ENCODE measurements at regions not wholly inside any gene's neighbourhood (a gene's known extent, or its start where the extent isn't known, plus 50 kb on each side); places are given as distances from the start of the nearest gene placed in this dataset.
A peak's percentile ranks its signal among the peaks of the same experiment; 100 is the strongest.
"Not testable (repeated sequence)": the region's sequence is repeated elsewhere in the genome, so short reads cannot be mapped to it uniquely, and the experiment has no call there.

GRCh38 chr3:166844329-166844728, 535.8 kb downstream of the ZBBX start:
- ChIA-PET POLR2A (no interaction called here), CTCF (no interaction called here)
- TF ChIP-seq ARNT (IDR thresholded peaks at IDR 0.05) (no peak), L3MBTL2 (conservative IDR thresholded peaks at IDR 0.05) (no peak), FOXK2 (IDR thresholded peaks at IDR 0.05) (no peak), ELF4 (IDR thresholded peaks at IDR 0.05) (no peak), ZNF384 (IDR thresholded peaks at IDR 0.05) (no peak), CTBP1 (IDR thresholded peaks at IDR 0.05; ENCODE audit: borderline replicate concordance) (no peak), SUZ12 (IDR thresholded peaks at IDR 0.05) (no peak), BHLHE40 (IDR thresholded peaks at IDR 0.05; ENCODE audit: borderline replicate concordance) (no peak)
- no peak for DNase-seq (ENCODE audit: extremely low spot score)

GRCh38 chr3:166842784-166843183, 537.3 kb downstream of the ZBBX start:
- POLR2A ChIA-PET; CTCF ChIA-PET; DNase-seq (ENCODE audit: extremely low spot score): not testable (repeated sequence)

- ChIA-PET CTCF (interaction anchor here (0.6 to 0.7 kb wide), 3 partner anchors 61 to 354 kb away, joined by 3 read pairs; no protein-coding TSS in a partner anchor), POLR2A (no interaction called here)
- TF ChIP-seq SP1 (IDR thresholded peaks at IDR 0.05) (no peak), SUZ12 (IDR thresholded peaks at IDR 0.05) (no peak), CTBP1 (IDR thresholded peaks at IDR 0.05; ENCODE audit: borderline replicate concordance) (no peak), LEF1 (IDR thresholded peaks at IDR 0.05; ENCODE audit: borderline replicate concordance) (no peak), FOXK2 (IDR thresholded peaks at IDR 0.05) (no peak), ZNF384 (IDR thresholded peaks at IDR 0.05) (no peak), ELF4 (IDR thresholded peaks at IDR 0.05) (no peak)
- peak; percentile 26 for DNase-seq (ENCODE audit: extremely low spot score)
Measured at GRCh38 chr3:166837535-166837934, 542.6 kb downstream of the ZBBX start.

DNA sequence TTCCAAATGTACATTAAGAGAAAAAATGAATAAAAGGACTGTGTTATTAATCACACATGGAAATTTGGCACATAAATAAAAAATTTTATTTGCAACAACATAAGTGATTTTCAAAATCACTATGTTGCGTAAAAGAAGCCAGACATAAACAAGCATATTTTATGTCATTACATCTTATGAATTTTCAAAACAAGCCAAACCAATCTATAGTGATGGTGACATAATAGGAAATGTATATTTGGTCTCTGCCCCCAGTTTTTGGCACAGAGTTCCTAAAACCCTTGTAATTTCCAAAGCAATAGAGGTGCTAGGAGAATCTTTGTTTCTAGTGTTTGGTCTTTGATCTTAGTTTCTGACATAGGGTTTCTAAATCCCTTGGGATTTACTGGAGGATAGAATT, 543.3 kb downstream of the ZBBX start:
- ChIA-PET POLR2A (no interaction called here), CTCF (no interaction called here)
- no peak for TF ChIP-seq SP1 (IDR thresholded peaks at IDR 0.05)
- TF ChIP-seq CTBP1 (IDR thresholded peaks at IDR 0.05; ENCODE audit: borderline replicate concordance), result no peak
- no peak for TF ChIP-seq FOXM1 (IDR thresholded peaks at IDR 0.05; ENCODE audit: borderline replicate concordance)
- TF ChIP-seq NFRKB (IDR thresholded peaks at IDR 0.05), result no peak
- TF ChIP-seq SUZ12 (IDR thresholded peaks at IDR 0.05), result no peak
- no peak for TF ChIP-seq HDGF (IDR thresholded peaks at IDR 0.05; ENCODE audit: borderline replicate concordance)
- DNase-seq (ENCODE audit: extremely low spot score), result no peak

DNA sequence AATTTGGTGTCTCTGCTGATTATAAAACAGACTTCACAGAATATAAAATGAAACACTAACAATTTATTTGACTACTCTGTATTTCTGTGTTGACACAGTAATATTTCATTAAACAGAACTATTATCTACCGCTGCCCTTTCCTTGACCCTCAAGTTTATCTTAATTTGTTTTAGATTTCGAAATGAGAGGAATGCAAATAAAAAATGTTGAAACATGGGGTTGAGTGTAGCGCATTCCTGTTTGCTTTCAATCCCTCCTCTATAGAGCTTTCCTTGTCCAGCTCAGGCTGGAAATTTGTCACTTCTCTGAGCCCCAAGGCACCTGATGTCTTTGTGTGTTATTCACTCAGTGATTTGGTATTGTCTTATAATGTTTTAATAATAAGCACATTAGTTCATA, 550.2 kb downstream of the ZBBX start:
- ChIA-PET CTCF (no interaction called here), POLR2A (no interaction called here)
- DNase-seq (ENCODE audit: extremely low spot score), result no peak
- TF ChIP-seq ARNT (IDR thresholded peaks at IDR 0.05), result no peak
- TF ChIP-seq NFRKB (IDR thresholded peaks at IDR 0.05), result no peak

GRCh38 chr3:166818464-166818863, 561.6 kb downstream of the ZBBX start:
- TF ChIP-seq ELF4 (IDR thresholded peaks at IDR 0.05) (no peak), NFRKB (IDR thresholded peaks at IDR 0.05) (no peak), ARNT (IDR thresholded peaks at IDR 0.05) (no peak), ZNF384 (IDR thresholded peaks at IDR 0.05) (no peak), SP1 (IDR thresholded peaks at IDR 0.05) (no peak), LEF1 (IDR thresholded peaks at IDR 0.05; ENCODE audit: borderline replicate concordance) (no peak), BHLHE40 (IDR thresholded peaks at IDR 0.05; ENCODE audit: borderline replicate concordance) (no peak), FOXA1 (IDR thresholded peaks at IDR 0.05) (no peak)
- TF ChIP-seq, protein P1, sequence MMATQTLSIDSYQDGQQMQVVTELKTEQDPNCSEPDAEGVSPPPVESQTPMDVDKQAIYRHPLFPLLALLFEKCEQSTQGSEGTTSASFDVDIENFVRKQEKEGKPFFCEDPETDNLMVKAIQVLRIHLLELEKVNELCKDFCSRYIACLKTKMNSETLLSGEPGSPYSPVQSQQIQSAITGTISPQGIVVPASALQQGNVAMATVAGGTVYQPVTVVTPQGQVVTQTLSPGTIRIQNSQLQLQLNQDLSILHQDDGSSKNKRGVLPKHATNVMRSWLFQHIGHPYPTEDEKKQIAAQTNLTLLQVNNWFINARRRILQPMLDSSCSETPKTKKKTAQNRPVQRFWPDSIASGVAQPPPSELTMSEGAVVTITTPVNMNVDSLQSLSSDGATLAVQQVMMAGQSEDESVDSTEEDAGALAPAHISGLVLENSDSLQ (IDR thresholded peaks at IDR 0.05), result no peak
- CTCF ChIA-PET, result no interaction called here
- no peak for DNase-seq (ENCODE audit: extremely low spot score)
- POLR2A ChIA-PET, result no interaction called here

GRCh38 chr3:166817269-166817668, 562.8 kb downstream of the ZBBX start:
- POLR2A ChIA-PET; CTCF ChIA-PET; DNase-seq (ENCODE audit: extremely low spot score): not testable (repeated sequence)

GRCh38 chr3:166810741-166811445, 569.2 kb downstream of the ZBBX start:
- ChIA-PET POLR2A (no interaction called here), CTCF (no interaction called here)
- DNase-seq (ENCODE audit: extremely low spot score), result no peak
- no peak for TF ChIP-seq ARNT (IDR thresholded peaks at IDR 0.05)
- TF ChIP-seq FOXA1 (IDR thresholded peaks at IDR 0.05), result no peak
- TF ChIP-seq SUZ12 (IDR thresholded peaks at IDR 0.05), result no peak
- no peak for TF ChIP-seq SP1 (IDR thresholded peaks at IDR 0.05)
- no peak for TF ChIP-seq HDGF (IDR thresholded peaks at IDR 0.05; ENCODE audit: borderline replicate concordance)
- TF ChIP-seq FOXK2 (IDR thresholded peaks at IDR 0.05), result no peak
- no peak for TF ChIP-seq NFRKB (IDR thresholded peaks at IDR 0.05)
- TF ChIP-seq ELF4 (IDR thresholded peaks at IDR 0.05), result no peak
- TF ChIP-seq L3MBTL2 (conservative IDR thresholded peaks at IDR 0.05), result no peak
- TF ChIP-seq LEF1 (IDR thresholded peaks at IDR 0.05; ENCODE audit: borderline replicate concordance), result no peak
- TF ChIP-seq CTBP1 (IDR thresholded peaks at IDR 0.05; ENCODE audit: borderline replicate concordance), result no peak
- no peak for TF ChIP-seq BHLHE40 (IDR thresholded peaks at IDR 0.05; ENCODE audit: borderline replicate concordance)
- TF ChIP-seq, protein P1 (IDR thresholded peaks at IDR 0.05), result no peak
- TF ChIP-seq TARDBP (IDR thresholded peaks at IDR 0.05), result no peak
- no peak for TF ChIP-seq ZNF384 (IDR thresholded peaks at IDR 0.05)
- no peak for TF ChIP-seq FOXM1 (IDR thresholded peaks at IDR 0.05; ENCODE audit: borderline replicate concordance)
